ENCODE measurements at regions not wholly inside any gene's neighbourhood (a gene's known extent, or its start where the extent isn't known, plus 50 kb on each side); places are given as distances from the start of the nearest gene placed in this dataset.

DNA sequence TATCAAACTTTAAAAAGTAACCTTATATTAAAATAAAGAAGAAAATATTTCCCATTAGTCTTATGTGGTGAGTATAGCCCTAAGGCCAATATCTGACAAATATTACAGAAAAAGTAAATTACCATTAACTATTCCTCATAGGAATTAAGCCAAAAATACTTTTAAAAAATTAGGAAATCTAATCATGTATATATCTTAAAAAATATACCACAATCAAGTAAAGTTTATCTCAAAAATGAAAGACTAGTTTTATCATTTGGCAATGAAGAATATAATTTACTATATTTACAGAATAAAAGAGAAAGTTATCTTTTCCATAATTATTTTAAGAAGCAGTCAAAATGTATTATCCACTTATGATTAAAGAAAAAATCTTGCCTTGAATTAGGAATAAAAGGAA lies 458.8 kb upstream of the ZNF462 start:
- no peak for TF ChIP-seq POLR2A (IDR thresholded peaks at IDR 0.05)
- TF ChIP-seq, protein P1, sequence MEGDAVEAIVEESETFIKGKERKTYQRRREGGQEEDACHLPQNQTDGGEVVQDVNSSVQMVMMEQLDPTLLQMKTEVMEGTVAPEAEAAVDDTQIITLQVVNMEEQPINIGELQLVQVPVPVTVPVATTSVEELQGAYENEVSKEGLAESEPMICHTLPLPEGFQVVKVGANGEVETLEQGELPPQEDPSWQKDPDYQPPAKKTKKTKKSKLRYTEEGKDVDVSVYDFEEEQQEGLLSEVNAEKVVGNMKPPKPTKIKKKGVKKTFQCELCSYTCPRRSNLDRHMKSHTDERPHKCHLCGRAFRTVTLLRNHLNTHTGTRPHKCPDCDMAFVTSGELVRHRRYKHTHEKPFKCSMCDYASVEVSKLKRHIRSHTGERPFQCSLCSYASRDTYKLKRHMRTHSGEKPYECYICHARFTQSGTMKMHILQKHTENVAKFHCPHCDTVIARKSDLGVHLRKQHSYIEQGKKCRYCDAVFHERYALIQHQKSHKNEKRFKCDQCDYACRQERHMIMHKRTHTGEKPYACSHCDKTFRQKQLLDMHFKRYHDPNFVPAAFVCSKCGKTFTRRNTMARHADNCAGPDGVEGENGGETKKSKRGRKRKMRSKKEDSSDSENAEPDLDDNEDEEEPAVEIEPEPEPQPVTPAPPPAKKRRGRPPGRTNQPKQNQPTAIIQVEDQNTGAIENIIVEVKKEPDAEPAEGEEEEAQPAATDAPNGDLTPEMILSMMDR (IDR thresholded peaks at IDR 0.05) = no peak
